GM21619 (cell line): ENCODE measurements at regions not wholly inside any gene's neighbourhood (a gene's known extent, or its start where the extent isn't known, plus 50 kb on each side); places are given as distances from the start of the nearest gene placed in this dataset.

Experiments
- ATAC-seq: cut with Tn5 transposase; IDR thresholded peaks from one replicate; pipeline ENCODE4 v1.9.1; 2021; ENCODE audit not compliant: unreplicated experiment

GRCh38 chr2:234615643-234616356, 118.9 kb upstream of the ARL4C start:
- ATAC-seq = no peak

GRCh38 chr2:234611209-234611608, 114.3 kb upstream of the ARL4C start:
- no peak for ATAC-seq

GRCh38 chr2:234608946-234609345, 112.1 kb upstream of the ARL4C start:
- ATAC-seq = no peak

GRCh38 chr2:234607691-234608090, 110.8 kb upstream of the ARL4C start:
- ATAC-seq = no peak

- ATAC-seq = no peak
Observed at GRCh38 chr2:234606896-234607295, 110.0 kb upstream of the ARL4C start.

- ATAC-seq = no peak
Observed at GRCh38 chr2:234603619-234604018, 106.7 kb upstream of the ARL4C start.

- no peak for ATAC-seq
Observed at GRCh38 chr2:234601213-234601612, 104.3 kb upstream of the ARL4C start.

- no peak for ATAC-seq
Observed at GRCh38 chr2:234597576-234597861, 100.6 kb upstream of the ARL4C start.

- ATAC-seq = no peak
Observed at GRCh38 chr2:234596696-234597575, 100.1 kb upstream of the ARL4C start.

- ATAC-seq = no peak
Observed at GRCh38 chr2:234595829-234596228, 98.9 kb upstream of the ARL4C start.

- no peak for ATAC-seq
Observed at GRCh38 chr2:234594715-234595114, 97.8 kb upstream of the ARL4C start.

- ATAC-seq = no peak
Observed at GRCh38 chr2:234593636-234594035, 96.8 kb upstream of the ARL4C start.

GRCh38 chr2:234592541-234592940, 95.7 kb upstream of the ARL4C start:
- ATAC-seq = no peak

GRCh38 chr2:234590076-234590475, 93.2 kb upstream of the ARL4C start:
- ATAC-seq = no peak

GRCh38 chr2:234588054-234588430, 91.2 kb upstream of the ARL4C start:
- ATAC-seq = no peak

- ATAC-seq = no peak
Observed at GRCh38 chr2:234587341-234588053, 90.6 kb upstream of the ARL4C start.

GRCh38 chr2:234583331-234583730, 86.5 kb upstream of the ARL4C start:
- no peak for ATAC-seq

GRCh38 chr2:234580686-234581085, 83.8 kb upstream of the ARL4C start:
- ATAC-seq = no peak

GRCh38 chr2:234579231-234579962, 82.5 kb upstream of the ARL4C start:
- ATAC-seq = no peak

- no peak for ATAC-seq
Observed at GRCh38 chr2:234578389-234578788, 81.5 kb upstream of the ARL4C start.

- no peak for ATAC-seq
Observed at GRCh38 chr2:234577191-234577590, 80.3 kb upstream of the ARL4C start.
